GM18867 (cell line): ENCODE measurements at regions not wholly inside any gene's neighbourhood (a gene's known extent, or its start where the extent isn't known, plus 50 kb on each side); places are given as distances from the start of the nearest gene placed in this dataset.
"Not testable (repeated sequence)": the region's sequence is repeated elsewhere in the genome, so short reads cannot be mapped to it uniquely, and the experiment has no call there.

Source experiments
- ATAC-seq: cut with Tn5 transposase; IDR thresholded peaks from one replicate; pipeline ENCODE4 v1.9.1; 2021; ENCODE audit warnings: mild to moderate bottlenecking, moderate library complexity; ENCODE audit not compliant: unreplicated experiment

DNA sequence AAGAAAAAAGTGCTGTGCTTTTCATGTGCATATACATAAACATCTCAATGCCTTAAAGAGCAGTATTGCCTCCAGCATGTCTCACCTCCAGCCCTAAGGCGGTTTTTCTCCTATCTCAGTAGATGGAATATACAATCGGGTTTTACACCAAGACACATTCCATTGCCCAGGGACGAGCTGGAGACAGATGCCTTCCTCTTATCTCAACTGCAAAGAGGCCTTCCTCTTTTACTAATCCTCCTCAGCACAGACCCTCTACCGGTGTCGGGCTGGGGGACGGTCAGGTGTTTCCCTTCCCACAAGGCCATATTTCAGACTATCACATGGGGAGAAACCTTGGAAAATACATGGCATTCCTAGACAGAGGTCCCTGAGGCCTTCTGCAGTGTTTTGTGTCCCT is 385.3 kb downstream of the AMY1C start:
- ATAC-seq, result not testable (repeated sequence)

DNA sequence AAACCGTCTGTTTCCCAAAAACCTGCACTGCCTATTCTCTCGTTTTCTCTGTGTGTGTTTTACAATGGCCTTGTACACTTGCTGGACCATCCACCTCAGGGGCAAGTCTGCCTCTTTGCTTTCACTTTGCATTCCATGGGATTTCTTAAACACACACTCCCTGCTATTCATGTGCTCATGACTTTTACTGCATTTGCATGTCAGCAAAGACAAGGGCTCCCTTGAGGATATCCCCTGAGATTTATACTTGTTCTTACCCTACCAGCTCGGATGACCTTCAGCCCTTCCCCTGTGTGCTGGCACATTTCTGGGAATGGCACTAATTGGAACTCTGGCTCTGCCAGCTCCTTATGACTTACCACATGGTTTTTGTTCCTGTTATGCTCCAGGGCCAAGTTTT is 386.9 kb downstream of the AMY1C start:
- no peak for ATAC-seq

- no peak for ATAC-seq
Measured at GRCh38 chr1:104156738-104157137, 407.0 kb downstream of the AMY1C start.

DNA sequence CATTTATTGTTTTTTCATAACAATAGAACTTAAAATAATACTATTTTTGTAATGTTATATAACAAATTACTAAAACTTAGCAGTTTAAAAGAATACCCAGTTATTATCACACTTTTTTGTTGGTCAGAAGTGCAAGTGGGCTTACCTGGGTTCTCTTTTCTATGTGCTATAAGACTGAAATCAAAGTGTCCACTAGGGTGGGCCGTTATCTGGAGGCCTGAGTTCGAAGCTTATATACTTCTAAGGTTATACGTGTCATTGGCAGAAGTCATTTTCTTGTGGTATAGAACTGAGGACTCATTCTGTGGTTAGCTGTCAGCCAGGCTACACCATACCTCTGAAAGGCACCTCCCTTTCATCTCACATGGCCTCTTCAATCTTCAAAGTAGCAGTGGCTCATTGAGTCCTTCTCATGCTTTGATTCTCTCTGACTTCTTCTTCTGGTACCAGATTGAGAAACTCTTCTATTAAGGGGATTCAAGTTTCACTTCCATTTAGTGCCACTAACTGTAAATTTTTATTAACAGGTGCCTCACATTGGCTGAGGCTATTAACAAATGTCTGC is 414.3 kb downstream of the AMY1C start:
- ATAC-seq, result no peak

DNA sequence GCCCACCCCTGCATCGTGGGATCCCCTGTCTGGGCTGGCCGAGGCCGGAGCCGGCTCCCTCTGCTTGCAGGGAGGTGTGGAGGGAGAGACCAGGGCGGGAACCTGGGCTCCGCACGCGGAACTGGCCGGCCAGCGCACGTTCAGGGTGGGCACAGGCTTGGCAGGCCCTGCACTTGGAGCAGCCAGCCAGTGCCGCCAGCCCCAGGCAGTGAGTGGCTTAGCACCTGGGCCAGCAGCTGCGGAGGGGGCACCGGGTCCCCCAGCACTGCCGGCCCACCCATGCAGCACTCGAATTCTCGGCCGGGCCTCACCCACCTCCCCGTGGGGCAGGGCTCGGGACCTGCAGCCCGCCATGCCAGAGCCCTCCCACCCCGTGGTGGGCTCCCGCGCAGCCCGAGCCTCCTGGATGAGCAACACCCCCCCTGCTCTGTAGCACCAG is 422.6 kb downstream of the AMY1C start:
- ATAC-seq, result no peak

DNA sequence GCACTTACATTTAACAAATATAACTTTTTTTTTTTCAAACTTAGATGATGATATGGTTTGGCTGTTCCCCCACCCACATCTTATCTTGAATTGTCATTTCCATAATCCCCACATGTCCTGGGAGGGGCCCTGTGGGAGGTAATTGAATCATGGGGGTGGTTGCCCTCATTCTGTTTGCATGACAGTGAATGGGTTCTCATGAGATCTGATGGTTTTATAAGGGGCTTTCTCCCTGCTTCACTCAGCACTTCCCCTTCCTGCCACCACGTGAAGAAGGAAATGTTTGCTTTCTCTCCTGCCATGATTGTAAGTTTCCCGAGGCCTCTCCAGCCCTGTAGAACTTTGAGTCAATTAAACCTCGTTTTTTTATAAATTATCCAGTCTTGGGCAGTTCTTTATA is 432.6 kb downstream of the AMY1C start:
- ATAC-seq, result no peak

DNA sequence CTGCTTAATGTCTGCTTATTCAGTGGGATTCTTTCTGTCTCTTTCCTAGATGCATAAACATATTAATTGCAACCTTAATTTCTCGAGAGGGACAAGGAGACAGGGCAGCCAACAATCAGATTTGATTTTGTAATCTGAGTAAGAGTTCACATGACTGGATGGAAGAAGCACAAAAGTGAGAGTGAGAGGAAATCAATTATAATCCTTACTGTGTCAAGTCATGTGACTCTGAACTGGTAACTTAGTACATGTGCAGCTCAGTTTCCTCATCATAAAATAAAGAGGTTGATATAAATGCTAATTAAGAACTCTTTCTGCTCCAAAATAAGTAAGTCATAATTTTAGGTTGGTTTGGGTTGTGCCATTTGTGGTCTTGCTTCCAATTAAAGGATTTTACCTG is 439.5 kb downstream of the AMY1C start:
- ATAC-seq, result no peak

GRCh38 chr1:104190821-104191220 is 441.1 kb downstream of the AMY1C start:
- no peak for ATAC-seq

DNA sequence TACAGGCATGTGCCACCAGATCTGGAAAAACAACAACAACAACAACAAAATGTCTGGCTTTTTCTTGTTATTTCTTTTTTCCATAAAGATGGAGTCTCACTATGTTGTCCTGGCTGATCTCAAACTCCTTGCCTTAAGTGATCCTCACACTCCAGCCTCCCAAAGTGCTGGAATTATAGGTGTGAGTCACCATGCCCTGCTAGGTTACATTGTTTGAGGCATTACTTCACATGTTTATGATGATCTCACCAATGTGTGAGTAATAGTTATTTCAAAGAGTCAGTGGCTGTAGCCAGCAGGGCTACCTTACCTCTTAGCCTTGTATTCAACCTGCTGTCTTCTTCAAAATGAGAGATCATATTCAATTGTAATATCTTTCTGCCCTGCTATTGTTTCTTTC is 445.7 kb downstream of the AMY1C start:
- ATAC-seq, result no peak

DNA sequence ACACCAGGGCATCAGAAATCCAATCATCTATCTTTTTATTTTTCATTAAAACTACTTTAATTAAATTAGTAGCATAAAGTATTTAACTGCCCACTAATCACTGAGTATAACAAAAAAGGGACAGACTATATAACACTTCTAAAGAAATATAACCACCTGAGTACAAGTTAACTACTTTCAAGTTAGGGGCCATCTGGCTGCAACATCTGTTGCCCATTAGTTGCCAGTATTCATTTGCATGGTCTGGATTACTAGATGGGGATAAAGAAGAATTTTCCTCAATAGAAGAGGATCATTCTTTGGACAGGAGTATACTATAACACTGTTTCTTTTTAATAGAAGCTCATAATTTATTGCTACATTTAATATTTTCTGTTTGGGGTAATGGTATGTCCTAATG is 446.4 kb downstream of the AMY1C start:
- no peak for ATAC-seq

DNA sequence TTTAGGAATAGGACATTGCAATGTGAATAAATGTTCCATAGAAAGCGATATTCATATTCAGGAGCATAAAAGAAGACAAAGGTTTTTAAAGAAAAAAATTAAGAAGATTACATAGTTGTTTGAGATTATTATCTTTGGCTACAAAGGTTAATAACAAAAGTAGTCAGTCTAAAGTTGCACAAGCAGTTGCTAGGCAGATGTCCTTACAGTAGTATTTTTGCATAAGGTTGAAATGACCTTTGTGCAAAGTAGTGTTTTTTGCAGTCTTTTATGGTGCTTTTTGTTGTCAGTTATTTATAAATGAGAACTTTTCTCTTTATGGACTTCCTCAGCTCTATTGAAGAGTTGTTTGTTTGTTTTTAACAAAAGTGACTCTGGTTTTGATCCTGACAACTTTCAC is 447.8 kb downstream of the AMY1C start:
- ATAC-seq, result no peak

DNA sequence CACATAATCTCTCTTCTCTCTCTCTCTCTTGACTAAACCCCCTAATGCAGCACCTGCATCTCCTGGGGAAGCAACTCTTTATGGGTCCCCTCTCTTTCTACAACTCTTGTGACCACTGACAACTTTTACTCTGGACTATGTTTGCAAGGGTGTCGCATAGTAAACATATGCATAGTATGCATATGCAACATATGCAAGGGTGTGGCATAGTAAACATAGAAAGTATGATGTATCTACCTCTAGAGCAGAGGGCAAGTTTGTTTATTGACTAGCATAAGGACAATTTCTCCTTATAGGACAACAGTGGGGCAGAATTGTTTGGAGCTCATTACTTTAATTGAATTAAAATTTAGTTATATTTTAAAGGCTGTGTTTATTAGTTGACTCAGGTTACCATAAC is 462.5 kb downstream of the AMY1C start:
- no peak for ATAC-seq

DNA sequence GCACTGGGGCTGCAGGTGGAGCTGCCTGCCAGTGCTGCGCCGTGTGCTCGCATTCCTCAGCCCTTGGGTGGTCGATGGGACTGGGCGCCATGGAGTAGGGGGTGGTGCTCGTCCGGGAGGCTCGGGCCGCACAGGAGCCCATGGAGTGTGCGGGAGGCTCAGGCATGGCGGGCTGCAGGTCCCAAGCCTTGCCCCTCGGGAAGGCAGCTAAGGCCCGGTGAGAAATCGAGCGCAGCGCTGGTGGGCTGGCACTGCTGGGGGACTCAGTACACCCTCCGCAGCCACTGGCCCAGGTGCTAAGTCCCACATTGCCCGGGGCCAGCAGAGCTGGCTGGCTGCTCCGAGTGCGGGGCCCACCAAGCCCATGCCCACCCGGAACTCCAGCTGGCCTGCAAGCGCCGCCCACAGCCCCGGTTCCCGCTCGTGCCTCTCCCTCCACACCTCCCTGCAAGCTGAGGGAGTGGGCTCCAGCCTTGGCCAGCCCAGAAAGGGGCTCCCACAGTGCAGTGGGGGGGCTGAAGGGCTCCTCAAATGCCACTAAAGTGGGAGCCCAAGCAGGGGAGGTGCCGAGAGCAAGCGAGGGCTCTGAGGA is 467.8 kb downstream of the AMY1C start:
- not testable (repeated sequence) for ATAC-seq

GRCh38 chr1:104229860-104230259 is 480.2 kb downstream of the AMY1C start:
- no peak for ATAC-seq

DNA sequence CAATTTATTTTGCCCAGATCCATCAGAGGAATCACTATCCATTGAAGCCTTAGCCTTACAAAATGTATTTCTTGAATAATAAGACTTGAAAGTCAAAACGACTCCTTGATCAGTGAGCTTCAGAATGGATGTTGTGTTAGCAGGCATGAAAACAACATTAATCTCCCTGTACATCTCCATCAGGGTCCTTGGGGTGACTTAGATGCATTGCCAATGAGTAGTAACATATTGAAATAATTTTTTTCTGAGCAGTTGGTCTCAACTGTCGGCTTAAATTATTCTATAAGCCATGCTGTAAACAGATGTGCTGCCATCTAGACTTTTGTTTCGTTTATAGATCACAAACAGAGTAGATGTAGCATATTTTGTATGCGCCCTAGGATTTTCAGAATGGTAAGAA is 482.0 kb downstream of the AMY1C start:
- no peak for ATAC-seq

- ATAC-seq, result no peak
Measured at GRCh38 chr1:104235141-104235540, 485.4 kb downstream of the AMY1C start.

- ATAC-seq, result no peak
Measured at GRCh38 chr1:104238991-104239390, 489.3 kb downstream of the AMY1C start.

GRCh38 chr1:104248385-104248784 is 498.7 kb downstream of the AMY1C start:
- ATAC-seq, result no peak

- ATAC-seq, result no peak
Measured at GRCh38 chr1:104259481-104259880, 509.8 kb downstream of the AMY1C start.

- not testable (repeated sequence) for ATAC-seq
Measured at GRCh38 chr1:104263110-104263509, 513.4 kb downstream of the AMY1C start.

- ATAC-seq, result no peak
Measured at GRCh38 chr1:104264521-104264920, 514.8 kb downstream of the AMY1C start.

GRCh38 chr1:104265163-104265562 is 515.5 kb downstream of the AMY1C start:
- ATAC-seq, result no peak

GRCh38 chr1:104266612-104267011 is 516.9 kb downstream of the AMY1C start:
- peak; percentile 88 for ATAC-seq
